Activated CD8-positive, alpha-beta memory T cell treated with anti-CD3 and anti-CD28 coated beads, Interleukin-2, amount 50 U/mL, for 24 hours (primary cell): ENCODE measurements at regions not wholly inside any gene's neighbourhood (a gene's known extent, or its start where the extent isn't known, plus 50 kb on each side); places are given as distances from the start of the nearest gene placed in this dataset.
"Not testable (repeated sequence)": the region's sequence is repeated elsewhere in the genome, so short reads cannot be mapped to it uniquely, and the experiment has no call there.

ENCODE experiments used
- DNase-seq: peaks from one replicate; pipeline ENCODE4 v3.0.0-alpha.2; 2020; ENCODE audit errors: extremely low read depth

DNA sequence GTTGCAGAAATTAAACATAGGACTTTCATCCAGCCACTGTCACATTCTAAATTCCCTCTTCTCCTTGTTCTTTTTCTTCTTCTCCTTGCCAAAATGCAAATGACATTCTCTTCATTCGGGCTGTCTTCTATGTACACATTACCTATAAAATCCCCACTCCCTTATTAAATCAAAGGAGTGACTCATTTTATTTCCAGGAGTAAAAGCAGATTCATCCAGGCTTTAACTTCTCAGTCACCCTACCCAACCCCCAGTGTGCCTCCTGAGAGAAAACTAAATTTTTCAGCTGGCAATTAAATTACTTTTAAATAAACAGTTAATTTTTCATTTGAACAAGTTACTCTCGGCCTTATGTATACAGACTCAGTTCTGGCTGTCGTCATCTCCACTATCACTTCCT, 223.9 kb upstream of the SHH start:
- DNase-seq: no peak

DNA sequence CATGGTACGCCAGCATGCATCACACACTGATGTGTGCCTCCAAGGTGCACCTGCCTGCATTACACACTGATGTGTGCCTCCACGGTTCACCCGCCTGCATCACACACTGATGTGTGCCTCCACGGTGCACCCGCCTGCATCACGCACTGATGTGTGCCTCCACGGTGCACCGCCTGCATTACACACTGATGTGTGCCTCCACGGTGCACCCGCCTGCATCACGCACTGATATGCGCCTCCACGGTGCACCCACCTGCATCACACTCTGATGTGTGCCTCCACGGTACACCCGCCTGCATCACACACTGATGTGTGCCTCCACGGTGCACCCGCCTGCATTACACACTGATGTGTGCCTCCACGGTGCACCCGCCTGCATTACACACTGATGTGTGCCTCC, 223.1 kb upstream of the SHH start:
- DNase-seq: not testable (repeated sequence)

GRCh38 chr7:156034397-156034796, 222.1 kb upstream of the SHH start:
- DNase-seq: no peak

- no peak for DNase-seq
Observed at GRCh38 chr7:156032973-156033372, 220.7 kb upstream of the SHH start.

- DNase-seq: no peak
Observed at GRCh38 chr7:156031679-156032478, 219.6 kb upstream of the SHH start.

- no peak for DNase-seq
Observed at GRCh38 chr7:156029460-156030007, 217.3 kb upstream of the SHH start.

DNA sequence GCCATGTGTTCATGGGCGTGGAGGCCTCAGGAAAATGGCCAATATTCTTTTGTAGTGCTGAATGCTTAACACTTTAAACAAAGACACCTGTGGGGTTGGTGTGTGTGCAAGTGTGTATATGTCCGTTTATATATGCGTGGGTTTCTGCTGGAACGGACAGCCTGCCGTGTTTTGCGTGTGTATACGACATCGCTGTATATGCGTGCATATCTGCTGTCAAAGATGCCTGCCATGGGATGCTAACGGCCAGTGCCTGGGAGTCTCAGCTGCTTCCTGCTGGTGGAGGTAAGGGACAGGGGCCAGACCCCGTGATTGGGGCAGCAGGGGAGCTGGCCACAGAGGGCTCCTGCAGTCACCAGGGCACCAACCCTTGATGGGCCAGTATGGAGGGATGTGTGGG, 216.3 kb upstream of the SHH start:
- no peak for DNase-seq

DNA sequence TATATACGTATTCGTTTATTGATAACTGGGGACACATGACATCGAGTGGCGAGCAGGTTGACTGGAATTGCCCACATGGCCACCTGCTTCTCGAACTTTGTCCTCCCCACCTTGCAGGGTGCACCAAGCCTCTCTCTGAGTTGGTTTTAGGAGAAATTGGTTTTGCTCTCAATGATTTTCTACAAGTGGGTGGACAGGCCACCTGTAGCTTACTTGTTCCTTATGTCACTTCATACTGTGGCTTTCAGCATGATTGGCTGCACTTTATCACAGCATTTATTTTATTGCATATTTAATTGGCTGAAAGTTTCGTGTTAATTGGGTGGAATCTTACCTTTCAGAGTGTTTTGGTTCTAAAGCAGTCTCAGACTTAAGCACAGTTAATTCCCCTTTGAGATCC, 215.6 kb upstream of the SHH start:
- no peak for DNase-seq

- DNase-seq: no peak
Observed at GRCh38 chr7:156026603-156027002, 214.3 kb upstream of the SHH start.

GRCh38 chr7:156026076-156026600, 213.9 kb upstream of the SHH start:
- no peak for DNase-seq

DNA sequence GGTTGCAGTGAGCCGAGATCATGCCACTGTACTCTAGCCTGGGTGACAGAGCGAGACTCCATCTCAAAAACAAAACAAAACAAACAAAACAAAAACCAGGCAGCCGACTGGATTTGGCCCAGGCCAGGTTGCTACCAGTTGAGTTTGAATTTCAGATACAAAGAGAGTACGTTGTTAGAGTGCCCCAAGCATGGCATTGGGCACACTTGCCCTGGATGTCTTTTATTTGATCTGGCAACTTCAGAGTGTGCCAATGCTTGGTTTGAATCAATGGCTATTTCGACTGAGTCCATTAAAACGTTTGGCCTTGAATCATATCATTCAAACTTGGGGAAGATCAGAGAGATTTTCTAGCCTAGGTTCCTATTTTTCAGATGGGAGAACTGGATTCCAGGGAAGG, 213.4 kb upstream of the SHH start:
- no peak for DNase-seq

- DNase-seq: no peak
Observed at GRCh38 chr7:156024201-156024600, 211.9 kb upstream of the SHH start.

DNA sequence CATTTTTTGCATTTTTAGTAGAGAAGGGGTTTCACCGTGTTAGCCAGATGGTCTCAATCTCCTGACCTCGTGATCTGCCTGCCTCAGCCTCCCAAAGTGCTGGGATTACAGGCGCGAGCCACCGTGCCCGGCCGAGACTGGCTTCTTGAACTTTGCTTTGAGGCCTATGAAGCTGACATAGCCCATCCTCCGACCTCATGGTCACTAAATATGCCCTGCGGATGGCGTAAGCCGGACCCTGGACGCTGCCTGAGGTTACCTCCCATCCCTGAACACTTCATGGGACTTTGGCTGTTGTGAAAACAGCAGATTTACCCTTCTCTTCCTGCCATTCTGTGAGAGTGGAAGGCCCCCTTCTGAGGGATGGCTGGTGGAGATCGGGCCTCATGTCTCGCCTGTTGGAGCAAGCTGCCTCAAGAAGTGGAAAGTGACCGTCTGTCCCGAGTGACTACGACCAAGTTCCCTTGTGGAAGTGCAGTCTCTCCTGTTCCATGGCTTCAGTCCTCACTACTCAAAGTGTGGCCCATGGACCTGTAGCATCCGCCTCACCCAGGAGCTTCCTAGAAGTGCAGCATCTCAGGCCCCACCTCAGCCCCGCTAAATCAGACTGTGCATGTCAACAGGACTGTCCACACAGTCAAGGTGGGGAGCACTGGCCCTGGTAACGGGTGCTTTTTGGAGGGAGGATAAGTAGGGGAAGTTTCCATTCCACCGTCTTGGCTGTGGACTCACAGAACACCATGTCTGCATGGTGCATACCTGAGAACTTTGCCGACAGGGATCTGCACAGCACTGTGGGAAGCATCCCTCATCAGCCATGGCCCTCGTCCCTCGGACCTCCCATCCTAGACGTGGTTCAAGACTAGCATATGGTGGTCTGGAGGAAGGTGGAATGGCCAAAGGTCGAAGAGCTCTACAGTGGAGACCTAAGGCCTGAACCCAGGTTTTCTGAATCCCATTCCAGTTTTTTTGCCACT, 210.5 kb upstream of the SHH start:
- no peak for DNase-seq

DNA sequence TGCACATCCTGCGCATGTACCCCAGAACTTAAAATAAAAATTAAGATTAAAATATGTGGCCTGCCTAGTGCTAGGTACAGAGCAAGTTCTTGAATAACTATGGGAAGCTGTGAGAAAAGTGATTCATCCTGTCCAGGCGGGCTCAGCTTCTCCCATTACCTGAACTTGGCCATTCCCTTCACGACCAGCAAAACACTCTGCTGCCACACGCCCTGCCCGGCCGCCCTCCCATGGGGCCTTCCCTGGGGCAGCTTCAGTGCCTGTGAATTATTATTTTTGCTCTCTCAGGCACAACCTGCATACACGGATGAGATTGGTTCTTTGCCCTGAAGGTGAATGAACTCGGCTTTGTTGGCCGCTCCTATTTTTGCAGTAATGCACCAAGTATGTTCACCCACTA, 209.2 kb upstream of the SHH start:
- no peak for DNase-seq

- DNase-seq: no peak
Observed at GRCh38 chr7:156020566-156020965, 208.3 kb upstream of the SHH start.

- no peak for DNase-seq
Observed at GRCh38 chr7:156019776-156020565, 207.7 kb upstream of the SHH start.

GRCh38 chr7:156019308-156019707, 207.0 kb upstream of the SHH start:
- no peak for DNase-seq

- no peak for DNase-seq
Observed at GRCh38 chr7:156017916-156018700, 205.8 kb upstream of the SHH start.

GRCh38 chr7:156017431-156017830, 205.2 kb upstream of the SHH start:
- DNase-seq: no peak

DNA sequence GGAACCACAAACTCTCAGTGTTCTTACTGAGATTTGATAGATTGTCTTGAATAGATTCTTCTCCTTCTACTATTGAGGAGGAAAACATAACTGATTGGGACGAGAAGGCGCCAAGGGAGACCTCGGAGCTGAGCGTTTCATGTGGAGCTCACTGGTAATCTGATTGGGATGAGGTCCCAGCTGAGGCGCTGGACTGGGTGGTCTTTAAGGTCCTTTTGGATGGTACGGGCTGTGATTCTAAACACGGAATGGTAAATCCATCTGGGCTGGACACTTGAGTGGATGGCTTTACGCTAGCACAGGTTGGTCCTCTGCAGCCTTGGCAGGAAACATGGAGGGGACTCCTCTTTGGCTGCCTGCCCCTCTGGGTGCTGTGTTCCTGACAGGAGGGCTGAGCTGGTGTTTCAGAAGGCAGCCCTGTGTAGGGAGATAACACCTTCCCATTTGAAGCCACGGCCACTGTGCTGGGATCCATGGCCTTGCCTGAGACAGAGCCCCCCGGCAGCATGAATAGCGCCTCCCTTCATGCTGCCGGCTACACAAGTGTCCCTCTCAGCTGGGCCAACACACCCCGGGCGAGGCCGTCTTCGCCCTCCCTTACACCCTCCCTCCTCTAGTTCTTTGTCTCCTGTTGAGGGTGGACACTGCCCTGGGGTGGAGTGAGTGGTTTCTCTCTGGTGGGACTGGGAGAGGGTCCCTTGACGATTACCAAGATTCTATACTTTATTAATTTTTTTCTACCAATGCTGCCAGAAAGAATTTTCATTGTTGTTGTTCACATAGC, 203.2 kb upstream of the SHH start:
- no peak for DNase-seq
